HCT116 (cell line): ENCODE measurements at regions not wholly inside any gene's neighbourhood (a gene's known extent, or its start where the extent isn't known, plus 50 kb on each side); places are given as distances from the start of the nearest gene placed in this dataset.

Source experiments
- CBX3 ChIP-seq: IDR thresholded peaks from 2 replicates; pipeline ENCODE4 v1.6.1; 2012; ENCODE audit warnings: low read depth
- EZH2 ChIP-seq: fragments of 200-600 bp; sonication (generic); IDR thresholded peaks from 2 replicates; pipeline ENCODE4 v1.6.1; 2017; ENCODE audit warnings: antibody characterized with exemption, mixed run types
- EZH2phosphoT487 ChIP-seq: fragments of 200-600 bp; IDR thresholded peaks from 2 replicates; pipeline ENCODE4 v1.6.1; 2018; ENCODE audit warnings: antibody characterized with exemption, borderline replicate concordance
- POLR2A ChIP-seq: IDR thresholded peaks from 2 replicates; pipeline ENCODE4 v1.7.0; 2011; ENCODE audit warnings: borderline replicate concordance; ENCODE audit not compliant: insufficient read depth, insufficient read length; ENCODE audit errors: extremely low read depth
- POLR2AphosphoS5 ChIP-seq: IDR thresholded peaks from 2 replicates; pipeline ENCODE4 v1.6.1; 2011; ENCODE audit warnings: mild to moderate bottlenecking, low read depth, low read length, moderate library complexity
- SIN3A ChIP-seq: IDR thresholded peaks from 2 replicates; pipeline ENCODE4 v1.6.1; 2012; ENCODE audit warnings: low read depth
- SP1 ChIP-seq: IDR thresholded peaks from 2 replicates; pipeline ENCODE4 v1.6.1; 2012; ENCODE audit warnings: low read depth
- TF ChIP-seq, protein P1 (sequence below): IDR thresholded peaks from 2 replicates; pipeline ENCODE4 v1.6.1; 2012
- TF ChIP-seq, protein P2 (sequence below): IDR thresholded peaks from 2 replicates; pipeline ENCODE4 v1.6.1; 2012
- TF ChIP-seq, protein P3 (sequence below), 3 experiments: fragments of 200-600 bp in 1 of 3; sonication (generic) in 1 of 3; IDR thresholded peaks in 2 of 3; conservative IDR thresholded peaks in 1 of 3; 2 replicates each; pipeline ENCODE4 v1.5.1; 2012 to 2017; ENCODE audit warnings: low read depth in 2 of 3, low read length in 2 of 3, antibody characterized with exemption in 1 of 3, borderline replicate concordance in 1 of 3, control low read depth in 1 of 3, mild to moderate bottlenecking in 1 of 3, mixed read lengths in 1 of 3, mixed run types in 1 of 3, moderate library complexity in 1 of 3; ENCODE audit not compliant: insufficient read depth in 1 of 3

DNA sequence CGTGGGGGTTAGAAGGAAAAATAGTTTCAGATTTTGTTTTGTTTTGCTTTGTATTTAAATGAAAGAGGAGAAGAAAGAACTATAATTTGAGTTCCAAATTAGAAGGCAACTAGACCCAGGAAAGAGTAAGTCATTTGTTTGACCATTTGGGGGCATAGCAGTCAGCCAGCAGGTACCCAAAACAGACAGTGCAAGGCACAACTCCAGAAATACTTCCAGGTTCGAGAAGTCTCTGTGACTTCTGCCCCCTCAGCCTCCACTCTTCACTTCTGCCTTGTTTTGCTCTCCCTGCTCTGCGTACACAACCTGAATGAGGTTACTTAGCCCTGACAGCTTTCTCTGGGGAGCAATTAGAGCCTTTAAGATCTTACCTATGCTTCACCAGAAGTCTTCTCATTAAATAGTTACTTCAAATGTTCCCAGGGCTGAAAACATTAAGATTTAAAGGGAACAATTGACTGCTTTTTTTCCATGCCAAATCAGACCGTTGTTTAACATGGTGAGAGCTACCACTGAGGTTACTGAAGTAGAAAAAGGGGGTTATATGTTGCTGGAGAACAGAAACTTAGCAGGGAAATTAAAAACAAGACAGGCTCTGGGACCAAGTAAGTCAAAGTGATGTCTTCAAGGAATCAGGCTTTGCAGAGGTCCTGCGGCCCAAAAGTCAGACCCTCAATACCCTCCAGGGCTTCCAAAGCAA lies 216.9 kb downstream of the BCL11A start:
- TF ChIP-seq, protein P1, sequence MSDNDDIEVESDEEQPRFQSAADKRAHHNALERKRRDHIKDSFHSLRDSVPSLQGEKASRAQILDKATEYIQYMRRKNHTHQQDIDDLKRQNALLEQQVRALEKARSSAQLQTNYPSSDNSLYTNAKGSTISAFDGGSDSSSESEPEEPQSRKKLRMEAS: no peak
- TF ChIP-seq SP1 (no peak), POLR2AphosphoS5 (no peak), SIN3A (no peak), CBX3 (no peak), POLR2A (no peak), EZH2 (no peak), EZH2phosphoT487 (no peak)
- TF ChIP-seq, protein P2, sequence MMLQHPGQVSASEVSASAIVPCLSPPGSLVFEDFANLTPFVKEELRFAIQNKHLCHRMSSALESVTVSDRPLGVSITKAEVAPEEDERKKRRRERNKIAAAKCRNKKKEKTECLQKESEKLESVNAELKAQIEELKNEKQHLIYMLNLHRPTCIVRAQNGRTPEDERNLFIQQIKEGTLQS: no peak
- TF ChIP-seq, protein P3, sequence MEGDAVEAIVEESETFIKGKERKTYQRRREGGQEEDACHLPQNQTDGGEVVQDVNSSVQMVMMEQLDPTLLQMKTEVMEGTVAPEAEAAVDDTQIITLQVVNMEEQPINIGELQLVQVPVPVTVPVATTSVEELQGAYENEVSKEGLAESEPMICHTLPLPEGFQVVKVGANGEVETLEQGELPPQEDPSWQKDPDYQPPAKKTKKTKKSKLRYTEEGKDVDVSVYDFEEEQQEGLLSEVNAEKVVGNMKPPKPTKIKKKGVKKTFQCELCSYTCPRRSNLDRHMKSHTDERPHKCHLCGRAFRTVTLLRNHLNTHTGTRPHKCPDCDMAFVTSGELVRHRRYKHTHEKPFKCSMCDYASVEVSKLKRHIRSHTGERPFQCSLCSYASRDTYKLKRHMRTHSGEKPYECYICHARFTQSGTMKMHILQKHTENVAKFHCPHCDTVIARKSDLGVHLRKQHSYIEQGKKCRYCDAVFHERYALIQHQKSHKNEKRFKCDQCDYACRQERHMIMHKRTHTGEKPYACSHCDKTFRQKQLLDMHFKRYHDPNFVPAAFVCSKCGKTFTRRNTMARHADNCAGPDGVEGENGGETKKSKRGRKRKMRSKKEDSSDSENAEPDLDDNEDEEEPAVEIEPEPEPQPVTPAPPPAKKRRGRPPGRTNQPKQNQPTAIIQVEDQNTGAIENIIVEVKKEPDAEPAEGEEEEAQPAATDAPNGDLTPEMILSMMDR (IDR thresholded peaks at IDR 0.05 in 2 of 3, conservative IDR thresholded peaks at IDR 0.05 in 1 of 3; ENCODE audit: borderline replicate concordance in 1 of 3, insufficient read depth in 1 of 3, low read depth in 2 of 3, low read length in 2 of 3): no peak
